ENCODE measurements at regions not wholly inside any gene's neighbourhood (a gene's known extent, or its start where the extent isn't known, plus 50 kb on each side); places are given as distances from the start of the nearest gene placed in this dataset.

- Histone ChIP-seq H3K4me3 (ENCODE audit: low read depth, low read length, poor library complexity, severe bottlenecking) (no peak overlapping the region), H3K9me3 (ENCODE audit: low read depth, low read length, poor library complexity, severe bottlenecking) (no peaks in the 10 kb centered on the region), H3K27ac (ENCODE audit: low read depth, low read length, poor library complexity, severe bottlenecking) (no peak overlapping the region), H3K36me3 (ENCODE audit: insufficient read depth, low read length, poor library complexity, severe bottlenecking) (no peaks in the 10 kb centered on the region), H3K27me3 (replicated peaks; ENCODE audit: insufficient read depth, low read depth, low read length, poor library complexity) (peaks cover 6% of the 10 kb centered on the region), H3K4me1 (ENCODE audit: insufficient read depth, low read length, poor library complexity, severe bottlenecking) (no peaks in the 10 kb centered on the region)
- TF ChIP-seq EZH2 (IDR thresholded peaks at IDR 0.05; ENCODE audit: borderline replicate concordance, low read depth, low read length, poor library complexity, severe bottlenecking): no peak
- TF ChIP-seq, protein P1, sequence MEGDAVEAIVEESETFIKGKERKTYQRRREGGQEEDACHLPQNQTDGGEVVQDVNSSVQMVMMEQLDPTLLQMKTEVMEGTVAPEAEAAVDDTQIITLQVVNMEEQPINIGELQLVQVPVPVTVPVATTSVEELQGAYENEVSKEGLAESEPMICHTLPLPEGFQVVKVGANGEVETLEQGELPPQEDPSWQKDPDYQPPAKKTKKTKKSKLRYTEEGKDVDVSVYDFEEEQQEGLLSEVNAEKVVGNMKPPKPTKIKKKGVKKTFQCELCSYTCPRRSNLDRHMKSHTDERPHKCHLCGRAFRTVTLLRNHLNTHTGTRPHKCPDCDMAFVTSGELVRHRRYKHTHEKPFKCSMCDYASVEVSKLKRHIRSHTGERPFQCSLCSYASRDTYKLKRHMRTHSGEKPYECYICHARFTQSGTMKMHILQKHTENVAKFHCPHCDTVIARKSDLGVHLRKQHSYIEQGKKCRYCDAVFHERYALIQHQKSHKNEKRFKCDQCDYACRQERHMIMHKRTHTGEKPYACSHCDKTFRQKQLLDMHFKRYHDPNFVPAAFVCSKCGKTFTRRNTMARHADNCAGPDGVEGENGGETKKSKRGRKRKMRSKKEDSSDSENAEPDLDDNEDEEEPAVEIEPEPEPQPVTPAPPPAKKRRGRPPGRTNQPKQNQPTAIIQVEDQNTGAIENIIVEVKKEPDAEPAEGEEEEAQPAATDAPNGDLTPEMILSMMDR (conservative IDR thresholded peaks at IDR 0.05; ENCODE audit: low read depth, low read length): no peak
- BruUV-seq (replicated peaks): no TSS peak
- DNase-seq (ENCODE audit: low spot score): no peak
- intact Hi-C loops (cut with micrococcal nuclease; ENCODE audit: unreplicated experiment): no loop called here
- CTCF ChIA-PET: no interaction called here
- POLR2A ChIA-PET (ENCODE audit: low non-redundant PET): no interaction called here
Observed at GRCh38 chr17:33701910-33702309, 408.8 kb upstream of the ASIC2 start.

DNA sequence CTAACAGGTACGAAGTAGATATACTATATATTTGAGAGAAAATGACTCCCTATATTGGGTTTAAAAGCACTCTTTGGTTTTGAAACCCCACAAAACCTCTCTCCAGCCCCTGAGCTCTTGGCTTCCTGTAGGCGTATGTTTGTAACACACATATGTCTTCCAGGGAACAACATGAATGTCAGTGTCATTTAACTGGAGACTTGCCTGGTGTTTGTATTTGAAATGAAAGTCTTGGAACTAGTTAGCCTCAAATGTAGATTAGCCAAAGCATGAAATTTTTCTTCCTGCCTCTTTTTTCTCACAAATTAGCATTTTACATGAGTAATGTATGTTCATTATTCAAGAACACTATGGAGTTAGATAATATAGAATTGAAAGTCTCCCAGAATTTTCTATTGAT lies 411.8 kb upstream of the ASIC2 start:
- POLR2A ChIA-PET (ENCODE audit: low non-redundant PET): no interaction called here
- intact Hi-C loops (cut with micrococcal nuclease; ENCODE audit: unreplicated experiment): no loop called here
- no peak for TF ChIP-seq EZH2 (IDR thresholded peaks at IDR 0.05; ENCODE audit: borderline replicate concordance, low read depth, low read length, poor library complexity, severe bottlenecking)
- TF ChIP-seq, protein P1 (conservative IDR thresholded peaks at IDR 0.05; ENCODE audit: low read depth, low read length): no peak
- Histone ChIP-seq H3K36me3 (ENCODE audit: insufficient read depth, low read length, poor library complexity, severe bottlenecking) (no peaks in the 10 kb centered on the region), H3K4me3 (ENCODE audit: low read depth, low read length, poor library complexity, severe bottlenecking) (no peak overlapping the region), H3K27ac (ENCODE audit: low read depth, low read length, poor library complexity, severe bottlenecking) (no peak overlapping the region), H3K9me3 (ENCODE audit: low read depth, low read length, poor library complexity, severe bottlenecking) (no peaks in the 10 kb centered on the region), H3K27me3 (replicated peaks; ENCODE audit: insufficient read depth, low read depth, low read length, poor library complexity) (peaks cover 10% of the 10 kb centered on the region), H3K4me1 (ENCODE audit: insufficient read depth, low read length, poor library complexity, severe bottlenecking) (no peaks in the 10 kb centered on the region)
- DNase-seq (ENCODE audit: low spot score): no peak
- BruUV-seq (replicated peaks): no TSS peak
- CTCF ChIA-PET: no interaction called here

DNA sequence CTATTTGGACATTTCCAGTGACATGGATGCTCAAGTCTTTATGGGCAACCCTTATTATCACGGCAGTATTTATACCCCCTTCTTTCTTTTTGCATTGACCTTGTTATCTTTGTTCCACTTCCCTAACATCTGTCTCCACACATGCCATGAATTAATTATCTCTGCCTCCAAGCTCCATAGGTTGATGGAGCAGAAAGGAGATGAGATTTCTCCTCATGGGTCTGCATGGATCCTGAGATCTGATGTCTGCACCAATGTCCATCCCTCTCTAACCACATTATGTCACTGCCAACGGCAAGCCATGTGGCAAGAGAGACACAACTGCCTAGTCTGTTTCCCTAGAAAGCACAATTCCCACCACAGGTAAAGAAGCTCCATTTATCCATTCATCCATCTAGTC lies 416.8 kb upstream of the ASIC2 start:
- H3K9me3 ChIP-seq (ENCODE audit: low read depth, low read length, poor library complexity, severe bottlenecking): no peaks in the 10 kb centered on the region
- intact Hi-C loops (cut with micrococcal nuclease; ENCODE audit: unreplicated experiment): no loop called here
- no peak for DNase-seq (ENCODE audit: low spot score)
- no peak overlapping the region for H3K4me3 ChIP-seq (ENCODE audit: low read depth, low read length, poor library complexity, severe bottlenecking)
- ChIA-PET CTCF (no interaction called here), POLR2A (ENCODE audit: low non-redundant PET) (no interaction called here)
- H3K27ac ChIP-seq (ENCODE audit: low read depth, low read length, poor library complexity, severe bottlenecking): no peak overlapping the region
- H3K4me1 ChIP-seq (ENCODE audit: insufficient read depth, low read length, poor library complexity, severe bottlenecking): no peaks in the 10 kb centered on the region
- TF ChIP-seq, protein P1 (conservative IDR thresholded peaks at IDR 0.05; ENCODE audit: low read depth, low read length): no peak
- TF ChIP-seq EZH2 (IDR thresholded peaks at IDR 0.05; ENCODE audit: borderline replicate concordance, low read depth, low read length, poor library complexity, severe bottlenecking): no peak
- H3K27me3 ChIP-seq (replicated peaks; ENCODE audit: insufficient read depth, low read depth, low read length, poor library complexity): peaks cover 9% of the 10 kb centered on the region
- BruUV-seq (replicated peaks): no TSS peak
- H3K36me3 ChIP-seq (ENCODE audit: insufficient read depth, low read length, poor library complexity, severe bottlenecking): no peaks in the 10 kb centered on the region
